Neural progenitor cell (in vitro differentiated cells): ENCODE measurements at regions not wholly inside any gene's neighbourhood (a gene's known extent, or its start where the extent isn't known, plus 50 kb on each side); places are given as distances from the start of the nearest gene placed in this dataset.
"Not testable (repeated sequence)": the region's sequence is repeated elsewhere in the genome, so short reads cannot be mapped to it uniquely, and the experiment has no call there.

ENCODE experiments used
- CTCF ChIP-seq: fragments of 200-600 bp; sonication (generic); IDR thresholded peaks from 2 replicates; pipeline ENCODE4 v1.5.1; 2017; ENCODE audit warnings: antibody characterized with exemption, mild to moderate bottlenecking
- EZH2 ChIP-seq: fragments of 200-600 bp; sonication (generic); IDR thresholded peaks from 2 replicates; pipeline ENCODE4 v1.6.1; 2017; ENCODE audit warnings: antibody characterized with exemption, mild to moderate bottlenecking, moderate library complexity
- EZH2phosphoT487 ChIP-seq: fragments of 200-600 bp; sonication (generic); IDR thresholded peaks from 2 replicates; pipeline ENCODE4 v1.6.1; 2017; ENCODE audit warnings: antibody characterized with exemption

GRCh38 chr12:89822992-89823391, 114.4 kb upstream of the ATP2B1 start:
- TF ChIP-seq CTCF, EZH2, EZH2phosphoT487: not testable (repeated sequence)
